Lower leg skin (tissue), 3 donors: ENCODE measurements at regions not wholly inside any gene's neighbourhood (a gene's known extent, or its start where the extent isn't known, plus 50 kb on each side); places are given as distances from the start of the nearest gene placed in this dataset.

Experiments
- POLR2A ChIP-seq, 2 donors: fragments of 450-650 bp; IDR thresholded peaks; one replicate each; pipeline ENCODE4 v1.6.1; 2016 to 2017; ENCODE audit warnings: antibody characterized with exemption in 2 of 2, mild to moderate bottlenecking in 1 of 2, moderate library complexity in 1 of 2
- TF ChIP-seq, protein P1 (sequence below), 3 donors: fragments of 450-650 bp; IDR thresholded peaks; one replicate each; pipeline ENCODE4 v1.5.1; 2016; ENCODE audit warnings: antibody characterized with exemption in 3 of 3, mild to moderate bottlenecking in 3 of 3, moderate library complexity in 2 of 3

GRCh38 chr20:53681352-53682212 lies 87.9 kb upstream of the ZNF217 start:
- TF ChIP-seq POLR2A (IDR thresholded peaks at IDR 0.05): no peak
- TF ChIP-seq, protein P1, sequence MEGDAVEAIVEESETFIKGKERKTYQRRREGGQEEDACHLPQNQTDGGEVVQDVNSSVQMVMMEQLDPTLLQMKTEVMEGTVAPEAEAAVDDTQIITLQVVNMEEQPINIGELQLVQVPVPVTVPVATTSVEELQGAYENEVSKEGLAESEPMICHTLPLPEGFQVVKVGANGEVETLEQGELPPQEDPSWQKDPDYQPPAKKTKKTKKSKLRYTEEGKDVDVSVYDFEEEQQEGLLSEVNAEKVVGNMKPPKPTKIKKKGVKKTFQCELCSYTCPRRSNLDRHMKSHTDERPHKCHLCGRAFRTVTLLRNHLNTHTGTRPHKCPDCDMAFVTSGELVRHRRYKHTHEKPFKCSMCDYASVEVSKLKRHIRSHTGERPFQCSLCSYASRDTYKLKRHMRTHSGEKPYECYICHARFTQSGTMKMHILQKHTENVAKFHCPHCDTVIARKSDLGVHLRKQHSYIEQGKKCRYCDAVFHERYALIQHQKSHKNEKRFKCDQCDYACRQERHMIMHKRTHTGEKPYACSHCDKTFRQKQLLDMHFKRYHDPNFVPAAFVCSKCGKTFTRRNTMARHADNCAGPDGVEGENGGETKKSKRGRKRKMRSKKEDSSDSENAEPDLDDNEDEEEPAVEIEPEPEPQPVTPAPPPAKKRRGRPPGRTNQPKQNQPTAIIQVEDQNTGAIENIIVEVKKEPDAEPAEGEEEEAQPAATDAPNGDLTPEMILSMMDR (IDR thresholded peaks at IDR 0.05): no peak
